H9 (cell line): ENCODE measurements at regions not wholly inside any gene's neighbourhood (a gene's known extent, or its start where the extent isn't known, plus 50 kb on each side); places are given as distances from the start of the nearest gene placed in this dataset.

Experiments used
- DNase-seq: peaks from one replicate; pipeline ENCODE4 v3.0.0-alpha.2; 2017
- H2AFZ ChIP-seq: one replicate; pipeline ENCODE4 v1.6.1; 2013; ENCODE audit warnings: mild to moderate bottlenecking, low read length, control low read depth, moderate library complexity
- H2AK5ac ChIP-seq: 2 replicates; pipeline ENCODE4 v1.6.1; 2013; ENCODE audit warnings: low read length, control low read depth, mixed read lengths; ENCODE audit not compliant: insufficient read length
- H2BK120ac ChIP-seq: one replicate; pipeline ENCODE4 v1.6.1; 2013; ENCODE audit warnings: low read depth, mild to moderate bottlenecking, low read length, control low read depth, inconsistent platforms; ENCODE audit not compliant: poor library complexity, severe bottlenecking
- H2BK12ac ChIP-seq: 2 replicates; pipeline ENCODE4 v1.6.1; 2013; ENCODE audit warnings: low read length, control low read depth, mixed read lengths, low read depth; ENCODE audit not compliant: insufficient read length
- H2BK15ac ChIP-seq: 2 replicates; pipeline ENCODE4 v1.6.1; 2013; ENCODE audit warnings: low read depth, low read length, control low read depth
- H2BK20ac ChIP-seq: one replicate; pipeline ENCODE4 v1.6.1; 2013; ENCODE audit warnings: low read depth, mild to moderate bottlenecking, low read length, control low read depth, inconsistent platforms; ENCODE audit not compliant: poor library complexity, severe bottlenecking
- H2BK5ac ChIP-seq: 2 replicates; pipeline ENCODE4 v1.6.1; 2013; ENCODE audit warnings: low read length, control low read depth, mixed read lengths; ENCODE audit not compliant: insufficient read length
- H3K14ac ChIP-seq: 2 replicates; pipeline ENCODE4 v1.6.1; 2013; ENCODE audit warnings: low read length, control low read depth; ENCODE audit not compliant: insufficient read depth
- H3K18ac ChIP-seq: 2 replicates; pipeline ENCODE4 v1.6.1; 2013; ENCODE audit warnings: low read depth, mild to moderate bottlenecking, mixed read lengths, low read length, control low read depth; ENCODE audit not compliant: insufficient read length
- H3K23ac ChIP-seq: 2 replicates; pipeline ENCODE4 v1.6.1; 2013; ENCODE audit warnings: low read length, control low read depth, mixed read lengths, low read depth; ENCODE audit not compliant: insufficient read length
- H3K23me2 ChIP-seq: 2 replicates; pipeline ENCODE4 v1.6.1; 2013; ENCODE audit warnings: low read depth, mild to moderate bottlenecking, mixed read lengths, low read length, control low read depth; ENCODE audit not compliant: insufficient read length, poor library complexity, severe bottlenecking
- H3K27ac ChIP-seq: 2 replicates; pipeline ENCODE4 v1.5.1; 2013; ENCODE audit warnings: low read length, control low read depth, mixed read lengths, low read depth; ENCODE audit not compliant: insufficient read length
- H3K27me3 ChIP-seq: 2 replicates; pipeline ENCODE4 v1.6.1; 2013; ENCODE audit warnings: low read length, control low read depth, inconsistent platforms; ENCODE audit not compliant: insufficient read depth
- H3K4ac ChIP-seq: 2 replicates; pipeline ENCODE4 v1.6.1; 2013; ENCODE audit warnings: low read depth, mild to moderate bottlenecking, control low read depth, inconsistent platforms, low read length, moderate library complexity
- H3K4me1 ChIP-seq: 2 replicates; pipeline ENCODE4 v1.6.1; 2013; ENCODE audit warnings: low read length, control low read depth, inconsistent platforms; ENCODE audit not compliant: insufficient read depth
- H3K4me2 ChIP-seq: 2 replicates; pipeline ENCODE4 v1.6.1; 2013; ENCODE audit warnings: low read length, control low read depth, mixed read lengths; ENCODE audit not compliant: insufficient read length, insufficient read depth
- H3K56ac ChIP-seq: 2 replicates; pipeline ENCODE4 v1.6.1; 2013; ENCODE audit warnings: low read depth, mild to moderate bottlenecking, mixed read lengths, low read length, control low read depth; ENCODE audit not compliant: insufficient read length
- H3K79me1 ChIP-seq: 2 replicates; pipeline ENCODE4 v1.6.1; 2013; ENCODE audit warnings: low read depth, mild to moderate bottlenecking, moderate library complexity, low read length, control low read depth, inconsistent platforms; ENCODE audit not compliant: insufficient read depth, poor library complexity, severe bottlenecking
- H3K79me2 ChIP-seq: 2 replicates; pipeline ENCODE4 v1.6.1; 2013; ENCODE audit warnings: low read length, control low read depth, inconsistent platforms; ENCODE audit not compliant: insufficient read depth
- H3K9ac ChIP-seq: 2 replicates; pipeline ENCODE4 v1.6.1; 2013; ENCODE audit warnings: low read length, control low read depth, mixed read lengths; ENCODE audit not compliant: insufficient read length; ENCODE audit errors: extremely low read depth
- H3K9me3 ChIP-seq: one replicate; pipeline ENCODE4 v1.6.1; 2013; ENCODE audit warnings: low read depth, low read length, inconsistent platforms; ENCODE audit not compliant: control insufficient read depth
- H3T11ph ChIP-seq: one replicate; pipeline ENCODE4 v1.6.1; 2013; ENCODE audit warnings: mild to moderate bottlenecking, low read length, control low read depth, inconsistent platforms
- H4K20me1 ChIP-seq: one replicate; pipeline ENCODE4 v1.6.1; 2013; ENCODE audit not compliant: control insufficient read depth, insufficient read length, insufficient read depth
- H4K5ac ChIP-seq: 2 replicates; pipeline ENCODE4 v1.6.1; 2013; ENCODE audit warnings: low read depth, mild to moderate bottlenecking, mixed read lengths, low read length, control low read depth; ENCODE audit not compliant: insufficient read length
- H4K8ac ChIP-seq: replicated peaks from 2 replicates; pipeline ENCODE4 v1.6.1; 2013; ENCODE audit warnings: low read length, control low read depth, mixed read lengths, low read depth; ENCODE audit not compliant: insufficient read length
- H4K91ac ChIP-seq: 2 replicates; pipeline ENCODE4 v1.6.1; 2013; ENCODE audit warnings: low read depth, mild to moderate bottlenecking, moderate library complexity, mixed read lengths, low read length, control low read depth; ENCODE audit not compliant: insufficient read length
- H3K27ac Mint-ChIP-seq, 3 experiments: 2 replicates in 2 of 3; 3 replicates in 1 of 3; pipeline ENCODE4 v1.8.0; 2020 to 2021; ENCODE audit warnings: mixed read lengths in 3 of 3, mild to moderate bottlenecking in 1 of 3, moderate library complexity in 1 of 3
- H3K27me3 Mint-ChIP-seq: 2 replicates; pipeline ENCODE4 v1.8.0; 2021; ENCODE audit warnings: low read depth, mild to moderate bottlenecking, moderate library complexity, mixed read lengths
- H3K36me3 Mint-ChIP-seq, 3 experiments: 2 replicates in 2 of 3; 3 replicates in 1 of 3; pipeline ENCODE4 v1.8.0; 2020 to 2021; ENCODE audit warnings: low read depth in 3 of 3, mixed read lengths in 3 of 3; ENCODE audit not compliant: insufficient read depth in 1 of 3
- H3K4me1 Mint-ChIP-seq, 2 experiments: 2 replicates each; pipeline ENCODE4 v1.8.0; 2020; ENCODE audit warnings: mixed read lengths in 2 of 2
- H3K4me3 Mint-ChIP-seq, 2 experiments: 2 replicates in 1 of 2; 3 replicates in 1 of 2; pipeline ENCODE4 v1.8.0; 2020 to 2021; ENCODE audit warnings: mild to moderate bottlenecking in 2 of 2, mixed read lengths in 2 of 2, moderate library complexity in 1 of 2
- H3K9me3 Mint-ChIP-seq, 2 experiments: 2 replicates in 1 of 2; 3 replicates in 1 of 2; pipeline ENCODE4 v1.8.0; 2020; ENCODE audit warnings: mild to moderate bottlenecking in 2 of 2, mixed read lengths in 2 of 2, moderate library complexity in 1 of 2
- CTCF ChIP-seq: fragments of 200-600 bp; sonication (generic); conservative IDR thresholded peaks from 3 replicates; pipeline ENCODE4 v1.8.0; 2021; ENCODE audit warnings: antibody characterized with exemption, mild to moderate bottlenecking
- WGBS: extraction: QIAGEN DNeasy Blood & Tissue Kit; methylation state at CpG from one replicate; pipeline ENCODE4 v1.1.7; 2013; ENCODE audit warnings: missing lambda C conversion rate, low lambda C conversion rate, mixed read lengths; ENCODE audit not compliant: insufficient read length; ENCODE audit errors: extremely low coverage; 5-methylcytosine and 5-hydroxymethylcytosine counted together

- Histone ChIP-seq H3K79me1 (no peaks in the 10 kb centered on the region), H2BK12ac (no peak overlapping the region), H3K23ac (no peak overlapping the region), H3K27ac (no peak overlapping the region), H3K14ac (no peak overlapping the region), H3K27me3 (no peaks in the 10 kb centered on the region), H3K56ac (no peak overlapping the region), H2BK5ac (no peak overlapping the region), H3K4me1 (no peaks in the 10 kb centered on the region), H3K4me2 (no peak overlapping the region), H4K91ac (no peak overlapping the region), H2BK20ac (no peak overlapping the region), H4K20me1 (no peaks in the 10 kb centered on the region), H4K5ac (no peak overlapping the region), H4K8ac (no peak overlapping the region), H3T11ph (no peak overlapping the region), H3K18ac (no peak overlapping the region), H2AFZ (no peak overlapping the region), H2BK120ac (no peak overlapping the region), H3K9me3 (no peaks in the 10 kb centered on the region), H3K9ac (no peak overlapping the region), H3K23me2 (no peaks in the 10 kb centered on the region), H3K79me2 (no peaks in the 10 kb centered on the region), H2AK5ac (no peak overlapping the region), H3K4ac (no peak overlapping the region), H2BK15ac (no peak overlapping the region)
- Mint-ChIP-seq H3K36me3 (no peaks in the 10 kb centered on the region), H3K4me1 (peaks cover 0 to under 1% of the 10 kb centered on the region in 2 experiments; a peak in 2 of 4 replicates), H3K27me3 (no peaks in the 10 kb centered on the region), H3K27ac (no peak overlapping the region), H3K4me3 (no peak overlapping the region), H3K9me3 (no peaks in the 10 kb centered on the region)
- no peak for TF ChIP-seq CTCF
- WGBS, result no CpG with 5 or more reads among the region's 2 CpGs
- no peak for DNase-seq
Measured at GRCh38 chr3:118710532-118710931, 324.1 kb downstream of the IGSF11 start.
